GM21786 (cell line): ENCODE measurements at regions not wholly inside any gene's neighbourhood (a gene's known extent, or its start where the extent isn't known, plus 50 kb on each side); places are given as distances from the start of the nearest gene placed in this dataset.
"Not testable (repeated sequence)": the region's sequence is repeated elsewhere in the genome, so short reads cannot be mapped to it uniquely, and the experiment has no call there.

ENCODE experiments used
- ATAC-seq: cut with Tn5 transposase; IDR thresholded peaks from one replicate; pipeline ENCODE4 v1.9.1; 2021; ENCODE audit not compliant: unreplicated experiment

DNA sequence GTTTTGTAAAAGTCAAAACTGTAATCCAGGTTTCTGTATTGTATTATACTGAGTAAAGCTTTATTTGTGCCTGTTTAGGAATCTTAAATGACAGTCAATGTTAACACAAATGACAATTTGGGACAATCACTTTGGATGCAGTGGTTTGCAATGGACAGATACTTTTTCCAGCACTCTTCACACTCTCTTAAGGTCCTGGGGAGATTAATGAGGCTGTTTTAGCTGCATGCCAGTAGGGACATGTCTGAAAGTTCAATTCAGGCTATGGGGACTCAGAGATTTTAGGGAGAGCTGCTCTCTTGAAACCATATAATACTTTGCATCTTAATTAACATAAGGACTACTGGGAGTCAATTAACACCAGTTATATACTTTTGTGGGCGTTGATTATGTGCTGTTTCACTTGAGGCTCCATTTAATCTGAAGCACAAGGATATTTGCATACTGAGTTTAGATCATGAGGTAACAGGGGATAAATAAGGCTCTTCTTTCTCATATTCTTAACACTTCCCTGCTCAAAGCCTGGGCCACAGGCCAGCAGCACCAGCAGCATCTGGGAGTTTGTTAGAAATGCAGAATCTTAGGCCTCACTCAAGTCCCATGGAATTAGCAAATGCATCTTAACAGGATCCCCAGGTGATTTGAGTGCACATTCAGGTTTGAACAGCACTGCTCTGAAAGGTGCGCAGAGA is 972.8 kb downstream of the PLOD2 start:
- ATAC-seq = no peak

- no peak for ATAC-seq
These were observed 970.8 kb downstream of the PLOD2 start for GRCh38 chr3:145190138-145190537.

DNA sequence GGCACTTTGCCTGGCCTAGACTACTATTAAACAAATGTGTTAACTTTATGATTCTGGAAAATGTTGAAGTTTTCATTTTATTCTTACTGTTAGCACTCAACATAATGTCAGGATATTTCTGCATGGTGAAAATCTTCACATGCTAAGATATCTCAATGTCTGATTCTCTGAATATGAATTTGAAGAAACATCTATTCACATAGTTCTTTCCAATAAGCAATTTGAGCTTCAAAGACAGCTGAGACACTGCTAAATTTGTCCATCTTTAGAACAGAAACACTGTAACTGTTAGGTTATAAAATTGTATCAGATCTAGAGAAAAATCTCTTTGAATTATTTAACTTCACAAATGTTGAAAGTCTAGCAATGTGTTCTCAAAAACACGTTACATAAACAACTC is 970.2 kb downstream of the PLOD2 start:
- ATAC-seq = no peak

DNA sequence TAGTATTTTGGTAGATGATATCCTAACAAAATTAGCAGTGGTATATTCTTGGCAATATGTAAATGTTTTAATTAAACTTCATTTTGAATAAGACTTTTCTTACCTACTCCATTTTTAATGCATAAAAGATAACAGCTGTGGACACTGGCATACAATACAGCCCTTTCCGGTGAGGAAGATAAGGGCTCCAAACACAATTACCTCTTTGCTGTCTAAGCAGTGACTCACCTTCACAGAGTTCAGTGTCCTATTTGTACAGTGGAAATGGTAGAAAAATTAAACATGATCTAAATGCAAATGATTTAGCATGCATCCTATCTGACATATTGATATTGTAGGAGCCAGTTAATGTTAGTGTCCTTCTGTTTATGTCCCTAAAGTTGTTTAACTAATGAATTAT is 969.4 kb downstream of the PLOD2 start:
- no peak for ATAC-seq

DNA sequence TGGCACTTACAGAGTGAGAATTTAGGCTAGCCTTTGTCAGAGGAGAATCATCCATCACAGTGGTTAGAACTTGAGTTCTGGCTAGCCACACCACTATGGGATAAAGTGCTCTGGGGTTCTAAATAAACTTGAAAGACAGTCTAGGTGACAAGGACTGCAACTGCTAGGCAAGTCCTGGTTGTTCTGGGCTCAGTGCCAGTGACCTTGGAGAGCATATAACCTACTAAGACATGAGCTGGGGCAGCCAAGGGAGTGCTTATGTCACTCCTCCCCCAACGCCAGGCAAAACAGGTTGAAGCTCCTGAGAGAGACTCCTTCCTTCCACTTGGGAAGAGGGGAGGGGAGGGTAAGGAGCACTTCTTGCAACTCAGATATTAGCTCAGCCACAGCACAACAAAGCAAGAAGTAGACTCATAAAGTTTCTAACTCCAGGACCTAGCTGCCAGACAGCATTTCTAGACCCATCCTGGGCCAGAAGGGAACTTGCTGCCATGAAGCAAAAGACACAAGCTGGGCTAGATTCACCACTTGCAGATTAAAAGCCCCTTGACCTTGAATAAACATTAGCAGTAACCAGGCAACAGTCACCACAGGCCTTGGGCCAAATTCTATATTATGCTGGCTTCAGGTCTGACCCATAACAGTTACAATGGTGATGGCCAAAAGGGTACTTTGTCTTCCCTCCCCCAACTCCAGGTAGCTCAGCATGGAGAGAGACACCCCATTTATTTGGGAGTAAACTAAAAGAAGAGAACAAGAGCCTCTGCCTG is 963.7 kb downstream of the PLOD2 start:
- ATAC-seq = no peak

DNA sequence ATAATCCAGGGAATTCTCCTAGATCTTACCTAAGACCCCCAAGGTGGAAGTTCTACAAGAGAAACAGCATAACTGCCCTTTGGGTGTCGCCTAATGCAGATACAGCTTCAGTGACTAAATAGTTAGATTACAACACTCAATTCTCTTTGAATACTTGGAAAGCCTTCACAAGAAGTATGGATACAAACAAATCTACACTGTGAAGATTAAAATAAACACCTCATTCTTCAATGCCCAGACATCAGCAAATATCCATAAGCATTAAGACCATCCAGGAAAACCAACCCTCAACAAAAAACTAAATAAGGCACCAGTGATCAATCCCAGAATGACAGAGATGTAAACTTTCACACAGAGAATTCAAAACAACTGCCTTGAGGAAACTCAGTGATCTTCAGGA is 963.2 kb downstream of the PLOD2 start:
- ATAC-seq = no peak

GRCh38 chr3:145209561-145209960 is 951.4 kb downstream of the PLOD2 start:
- no peak for ATAC-seq

- no peak for ATAC-seq
These were observed 941.4 kb downstream of the PLOD2 start for GRCh38 chr3:145219355-145220235.

DNA sequence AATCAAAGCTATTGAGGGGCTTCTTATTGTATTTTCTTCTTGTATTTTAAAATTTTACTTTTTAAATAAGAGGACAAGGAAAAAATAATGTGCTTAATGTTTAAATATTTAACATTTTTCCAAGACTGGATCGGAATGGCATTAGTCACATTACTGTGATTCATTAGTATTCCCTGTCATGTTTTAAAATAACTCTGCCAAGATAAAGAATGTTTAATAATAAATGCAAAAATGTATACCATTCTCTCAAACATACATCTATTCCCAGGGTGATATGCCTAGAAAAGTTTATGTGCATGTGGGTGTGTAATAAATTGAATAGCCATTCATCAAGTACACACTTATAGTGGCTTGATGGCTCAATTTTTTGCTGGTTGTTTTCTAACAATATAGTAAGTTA is 936.1 kb downstream of the PLOD2 start:
- ATAC-seq = no peak

DNA sequence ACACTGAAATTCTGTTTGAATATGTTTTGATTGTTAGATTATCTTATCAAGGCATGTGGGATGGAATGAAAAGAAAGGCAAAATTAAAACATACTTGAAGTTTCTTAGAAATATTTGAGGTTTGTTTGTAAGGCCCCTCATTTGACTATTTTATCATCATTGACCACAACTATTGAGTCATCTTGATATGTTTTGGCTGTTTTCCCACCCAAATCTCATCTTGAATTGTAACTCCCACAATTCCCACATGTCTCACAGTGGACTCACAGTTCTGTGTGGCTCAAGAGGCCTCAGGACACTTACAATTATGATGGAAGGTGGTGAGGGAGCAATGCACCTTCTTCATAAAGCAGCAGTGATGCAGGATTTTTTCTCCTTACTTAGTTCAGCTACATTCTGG is 917.1 kb downstream of the PLOD2 start:
- no peak for ATAC-seq

DNA sequence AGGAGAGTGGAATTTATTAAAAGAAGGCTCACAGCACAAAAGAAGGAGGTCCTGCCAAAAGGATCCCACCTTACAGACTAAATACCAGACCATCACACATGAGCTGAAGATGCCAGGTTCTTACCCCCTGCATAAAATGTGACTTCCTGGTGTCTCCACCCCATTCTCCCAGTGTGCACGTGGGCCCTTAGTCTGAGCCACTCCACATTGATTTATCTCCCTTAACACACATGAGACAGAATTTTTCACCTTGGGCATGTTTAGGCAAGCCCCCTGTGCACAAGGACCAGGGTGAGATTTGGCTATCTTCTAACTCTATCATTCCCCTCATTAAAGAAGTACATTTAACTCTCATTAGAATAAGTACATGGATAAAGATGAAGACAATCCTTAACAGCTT is 916.7 kb downstream of the PLOD2 start:
- ATAC-seq = no peak

GRCh38 chr3:145246291-145246690 is 914.7 kb downstream of the PLOD2 start:
- ATAC-seq = no peak

DNA sequence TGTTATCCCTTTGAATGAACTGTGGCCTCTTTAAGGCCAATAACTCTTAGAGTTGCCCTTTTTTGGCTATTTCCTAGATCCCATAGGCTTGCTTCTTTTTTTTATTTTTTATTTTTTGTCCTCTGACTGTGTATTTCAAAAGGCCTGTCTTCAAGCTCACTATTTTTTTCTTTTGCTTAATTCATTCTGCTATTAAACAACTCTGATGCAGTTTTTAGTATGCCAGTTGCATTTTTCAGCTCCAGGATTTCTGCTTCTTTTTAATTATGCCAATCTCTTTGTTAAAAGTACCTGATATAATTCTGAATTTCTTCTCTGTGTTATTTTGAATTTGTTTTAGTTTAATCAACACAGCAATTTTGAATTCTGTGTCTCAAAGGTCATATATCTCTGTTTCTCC is 912.1 kb downstream of the PLOD2 start:
- ATAC-seq = no peak

DNA sequence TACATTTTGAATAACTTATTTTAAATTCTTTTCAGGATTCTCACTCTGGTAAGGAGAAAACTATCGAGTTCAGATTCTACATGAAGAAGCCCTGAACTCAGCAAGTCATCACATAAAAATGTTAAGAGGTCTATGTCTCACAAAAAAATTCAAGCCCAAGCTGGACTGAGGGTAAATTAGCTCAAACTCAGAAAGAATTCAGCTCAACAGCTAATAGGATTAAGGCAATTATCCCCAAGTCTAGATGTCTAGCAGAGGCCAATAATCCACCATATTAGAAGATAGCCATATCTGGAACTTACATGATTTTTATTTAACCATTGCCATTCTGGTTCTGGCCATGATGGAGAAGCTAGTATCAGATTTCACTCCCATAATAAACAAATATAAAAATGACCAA is 909.7 kb downstream of the PLOD2 start:
- no peak for ATAC-seq

DNA sequence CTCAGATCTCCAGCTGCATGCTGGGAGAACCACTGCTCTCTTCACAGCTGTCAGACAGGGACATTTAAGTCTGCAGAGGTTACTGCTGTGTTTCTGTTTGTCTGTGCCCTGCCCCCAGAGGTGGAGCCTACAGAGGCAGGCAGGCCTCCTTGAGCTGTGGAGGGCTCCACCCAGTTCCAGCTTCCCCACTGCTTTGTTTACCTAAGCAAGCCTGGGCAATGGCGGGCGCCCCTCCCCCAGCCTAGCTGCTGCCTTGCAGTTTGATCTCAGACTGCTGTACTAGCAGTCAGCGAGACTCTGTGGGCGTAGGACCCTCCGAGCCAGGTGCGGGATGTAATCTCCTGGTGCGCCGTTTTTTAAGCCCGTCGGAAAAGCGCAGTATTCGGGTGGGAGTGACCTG is 903.0 kb downstream of the PLOD2 start:
- not testable (repeated sequence) for ATAC-seq

GRCh38 chr3:145259166-145259880 is 901.7 kb downstream of the PLOD2 start:
- ATAC-seq = no peak

DNA sequence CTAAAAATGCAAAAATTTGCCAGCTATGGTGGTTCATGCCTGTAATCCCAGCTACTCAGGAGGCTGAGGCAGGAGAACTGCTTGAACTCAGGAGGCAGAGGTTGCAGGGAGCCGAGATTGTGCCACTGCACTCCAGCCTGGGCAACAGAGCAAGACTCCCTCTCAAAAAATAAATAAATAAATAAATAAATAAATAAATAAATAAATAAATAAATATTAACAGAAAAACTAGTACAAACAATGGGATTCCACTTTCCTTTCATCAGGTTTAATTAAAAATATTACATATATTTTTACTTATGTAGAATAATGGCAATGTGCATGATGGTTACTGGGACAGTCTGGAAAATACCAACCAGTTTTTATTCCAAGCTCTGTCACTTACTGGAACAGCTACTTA is 897.5 kb downstream of the PLOD2 start:
- not testable (repeated sequence) for ATAC-seq

DNA sequence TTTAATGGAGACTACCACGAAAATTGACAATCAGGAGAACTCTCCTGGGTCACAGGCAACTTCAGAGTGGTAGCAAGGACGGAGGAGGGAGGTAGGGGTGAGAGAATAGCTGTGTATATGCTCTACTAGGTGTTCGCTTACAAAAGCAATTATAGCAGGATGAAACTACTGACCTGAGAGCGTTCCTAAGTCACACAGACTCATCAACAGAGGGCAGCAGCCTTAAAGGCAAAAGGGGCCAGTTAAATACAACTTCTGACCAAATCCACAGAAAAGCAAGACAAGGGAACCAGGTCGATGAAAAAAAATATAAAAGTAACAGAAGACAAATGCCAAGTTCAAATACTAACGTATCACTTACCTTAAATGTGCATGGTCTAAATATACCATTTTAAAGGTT is 894.6 kb downstream of the PLOD2 start:
- ATAC-seq = no peak

DNA sequence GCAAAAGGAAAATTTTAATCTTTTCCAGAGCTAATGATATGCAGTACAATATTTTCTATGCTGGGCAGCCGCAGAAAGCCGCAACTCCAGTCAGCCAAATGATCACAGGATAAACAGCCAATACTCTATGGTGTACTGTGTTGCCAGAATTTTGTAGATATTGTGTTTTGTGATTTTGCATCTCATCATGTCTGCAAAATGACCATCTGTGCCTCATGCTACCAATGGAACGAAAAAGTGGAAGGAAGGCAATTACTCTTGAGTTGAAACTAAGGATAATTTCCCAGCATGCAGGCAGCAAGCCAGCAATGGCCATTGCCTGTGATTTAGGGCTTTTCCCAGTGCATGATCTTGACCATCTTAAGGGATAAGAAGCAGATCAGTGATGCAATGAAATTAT is 891.9 kb downstream of the PLOD2 start:
- ATAC-seq = no peak

- ATAC-seq = no peak
These were observed 888.3 kb downstream of the PLOD2 start for GRCh38 chr3:145272684-145273083.

- ATAC-seq = no peak
These were observed 878.5 kb downstream of the PLOD2 start for GRCh38 chr3:145282505-145282904.
